ENCODE measurements at regions not wholly inside any gene's neighbourhood (a gene's known extent, or its start where the extent isn't known, plus 50 kb on each side); places are given as distances from the start of the nearest gene placed in this dataset.
"Not testable (repeated sequence)": the region's sequence is repeated elsewhere in the genome, so short reads cannot be mapped to it uniquely, and the experiment has no call there.

- no CpG with 5 or more reads among the region's 3 CpGs for WGBS (ENCODE audit: insufficient coverage, low coverage, low lambda C conversion rate, missing lambda C conversion rate)
- H3K4me1 ChIP-seq, result no peaks in the 10 kb centered on the region
Observed at GRCh38 chr4:31748382-31748781, 1028.2 kb downstream of the PCDH7 start.

GRCh38 chr4:31750581-31750980 is 1030.4 kb downstream of the PCDH7 start:
- H3K27me3 ChIP-seq; H3K9me3 ChIP-seq; ATAC-seq; H3K4me3 ChIP-seq; H3K4me1 ChIP-seq; H3K27ac ChIP-seq; H3K36me3 ChIP-seq; intact Hi-C loops (cut with DNase I); DNase-seq: not testable (repeated sequence)
- 76% methylated on average over 2 of the region's 2 CpGs for WGBS (ENCODE audit: insufficient coverage, low coverage, low lambda C conversion rate, missing lambda C conversion rate)

More at GRCh38 chr4:31748382-31748781, 1028.2 kb downstream of the PCDH7 start:
- Histone ChIP-seq H3K36me3 (no peaks in the 10 kb centered on the region), H3K27me3 (no peaks in the 10 kb centered on the region), H3K27ac (no peak overlapping the region), H3K4me3 (no peak overlapping the region), H3K9me3 (no peaks in the 10 kb centered on the region)
- no peak for DNase-seq
- no peak for TF ChIP-seq POLR2A (IDR thresholded peaks at IDR 0.05)
- TF ChIP-seq, protein P1, sequence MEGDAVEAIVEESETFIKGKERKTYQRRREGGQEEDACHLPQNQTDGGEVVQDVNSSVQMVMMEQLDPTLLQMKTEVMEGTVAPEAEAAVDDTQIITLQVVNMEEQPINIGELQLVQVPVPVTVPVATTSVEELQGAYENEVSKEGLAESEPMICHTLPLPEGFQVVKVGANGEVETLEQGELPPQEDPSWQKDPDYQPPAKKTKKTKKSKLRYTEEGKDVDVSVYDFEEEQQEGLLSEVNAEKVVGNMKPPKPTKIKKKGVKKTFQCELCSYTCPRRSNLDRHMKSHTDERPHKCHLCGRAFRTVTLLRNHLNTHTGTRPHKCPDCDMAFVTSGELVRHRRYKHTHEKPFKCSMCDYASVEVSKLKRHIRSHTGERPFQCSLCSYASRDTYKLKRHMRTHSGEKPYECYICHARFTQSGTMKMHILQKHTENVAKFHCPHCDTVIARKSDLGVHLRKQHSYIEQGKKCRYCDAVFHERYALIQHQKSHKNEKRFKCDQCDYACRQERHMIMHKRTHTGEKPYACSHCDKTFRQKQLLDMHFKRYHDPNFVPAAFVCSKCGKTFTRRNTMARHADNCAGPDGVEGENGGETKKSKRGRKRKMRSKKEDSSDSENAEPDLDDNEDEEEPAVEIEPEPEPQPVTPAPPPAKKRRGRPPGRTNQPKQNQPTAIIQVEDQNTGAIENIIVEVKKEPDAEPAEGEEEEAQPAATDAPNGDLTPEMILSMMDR (IDR thresholded peaks at IDR 0.05), result no peak
- intact Hi-C loops (cut with DNase I), result no loop called here
- no peak for ATAC-seq

DNA sequence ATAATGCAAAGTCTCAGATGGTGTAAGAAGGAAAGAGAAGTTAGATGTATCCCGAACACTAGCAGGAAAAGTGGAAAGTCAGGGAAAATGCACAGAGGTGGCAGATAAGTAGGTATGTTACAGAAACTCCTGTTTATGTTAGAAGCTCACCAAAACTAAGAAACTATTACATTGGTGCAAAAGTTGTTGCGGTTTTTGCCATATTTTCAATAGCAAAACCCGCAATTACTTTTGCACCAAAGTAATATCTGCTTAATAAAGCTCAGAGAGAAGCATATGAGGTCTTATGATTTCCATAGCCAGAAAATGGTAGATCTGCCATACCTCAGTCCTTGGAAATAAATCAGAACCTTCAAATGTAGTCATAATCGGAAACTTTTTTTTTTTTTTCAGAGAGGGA is 1035.6 kb downstream of the PCDH7 start:
- Histone ChIP-seq H3K9me3 (no peaks in the 10 kb centered on the region), H3K4me1 (no peaks in the 10 kb centered on the region), H3K27ac (no peak overlapping the region), H3K27me3 (no peaks in the 10 kb centered on the region), H3K36me3 (no peaks in the 10 kb centered on the region), H3K4me3 (no peak overlapping the region)
- ATAC-seq, result no peak
- DNase-seq, result no peak
- intact Hi-C loops (cut with DNase I), result no loop called here
- TF ChIP-seq, protein P1 (IDR thresholded peaks at IDR 0.05), result no peak
- no peak for TF ChIP-seq POLR2A (IDR thresholded peaks at IDR 0.05)
- 47% methylated on average over 4 of the region's 4 CpGs for WGBS (ENCODE audit: insufficient coverage, low coverage, low lambda C conversion rate, missing lambda C conversion rate)

GRCh38 chr4:31768756-31769155 is 1048.6 kb downstream of the PCDH7 start:
- DNase-seq, result no peak
- no peak overlapping the region for H3K4me3 ChIP-seq
- no peak for ATAC-seq
- H3K27ac ChIP-seq, result no peak overlapping the region
- peaks cover 0 to 3% (median 0%) of the 10 kb centered on the region in 4 donors for H3K9me3 ChIP-seq
- intact Hi-C loops (cut with DNase I), result no loop called here
- H3K36me3 ChIP-seq, result no peaks in the 10 kb centered on the region
- H3K4me1 ChIP-seq, result no peaks in the 10 kb centered on the region
- TF ChIP-seq, protein P1 (IDR thresholded peaks at IDR 0.05), result no peak
- no peak for TF ChIP-seq POLR2A (IDR thresholded peaks at IDR 0.05)
- no peaks in the 10 kb centered on the region for H3K27me3 ChIP-seq

- Histone ChIP-seq H3K27ac (no peak overlapping the region), H3K27me3 (no peaks in the 10 kb centered on the region), H3K36me3 (no peaks in the 10 kb centered on the region), H3K4me1 (no peaks in the 10 kb centered on the region), H3K4me3 (no peak overlapping the region), H3K9me3 (no peaks in the 10 kb centered on the region)
- no peak for TF ChIP-seq POLR2A (IDR thresholded peaks at IDR 0.05)
- TF ChIP-seq, protein P1 (IDR thresholded peaks at IDR 0.05), result no peak
- intact Hi-C loops (cut with DNase I), result no loop called here
- WGBS (ENCODE audit: insufficient coverage, low coverage, low lambda C conversion rate, missing lambda C conversion rate), result 40% methylated on average over 1 of the region's 2 CpGs
- DNase-seq (no peak), ATAC-seq (no peak)
Observed at GRCh38 chr4:31783311-31783710, 1063.1 kb downstream of the PCDH7 start.

Measured in right lobe of liver (tissue), 6 donors.